ENCODE measurements at regions not wholly inside any gene's neighbourhood (a gene's known extent, or its start where the extent isn't known, plus 50 kb on each side); places are given as distances from the start of the nearest gene placed in this dataset.

DNA sequence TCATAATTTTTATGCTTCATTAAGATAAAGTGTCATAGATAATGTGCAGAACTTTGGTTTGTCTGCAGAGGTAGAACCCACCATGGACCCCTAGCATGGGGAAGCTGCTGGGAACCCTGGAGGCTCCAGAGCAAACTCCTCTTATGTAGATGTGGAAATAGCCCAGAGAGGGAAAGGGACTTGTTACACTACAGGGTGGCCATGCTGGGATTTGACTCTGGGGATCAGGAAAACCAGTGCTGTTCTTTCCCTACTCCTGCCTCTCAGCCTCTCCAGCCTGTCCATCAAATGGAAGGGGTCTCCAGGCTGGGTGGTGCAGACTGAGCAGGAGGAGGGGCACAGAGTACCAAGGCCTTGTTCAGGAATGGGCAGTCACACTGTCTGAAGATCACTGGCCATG lies 54.2 kb downstream of the MSX1 start:
- H3K9me3 ChIP-seq (ENCODE audit: control insufficient read depth, low read depth, low read length): no peaks in the 10 kb centered on the region
- no peak overlapping the region for H3K4me3 ChIP-seq (ENCODE audit: low read length)

DNA sequence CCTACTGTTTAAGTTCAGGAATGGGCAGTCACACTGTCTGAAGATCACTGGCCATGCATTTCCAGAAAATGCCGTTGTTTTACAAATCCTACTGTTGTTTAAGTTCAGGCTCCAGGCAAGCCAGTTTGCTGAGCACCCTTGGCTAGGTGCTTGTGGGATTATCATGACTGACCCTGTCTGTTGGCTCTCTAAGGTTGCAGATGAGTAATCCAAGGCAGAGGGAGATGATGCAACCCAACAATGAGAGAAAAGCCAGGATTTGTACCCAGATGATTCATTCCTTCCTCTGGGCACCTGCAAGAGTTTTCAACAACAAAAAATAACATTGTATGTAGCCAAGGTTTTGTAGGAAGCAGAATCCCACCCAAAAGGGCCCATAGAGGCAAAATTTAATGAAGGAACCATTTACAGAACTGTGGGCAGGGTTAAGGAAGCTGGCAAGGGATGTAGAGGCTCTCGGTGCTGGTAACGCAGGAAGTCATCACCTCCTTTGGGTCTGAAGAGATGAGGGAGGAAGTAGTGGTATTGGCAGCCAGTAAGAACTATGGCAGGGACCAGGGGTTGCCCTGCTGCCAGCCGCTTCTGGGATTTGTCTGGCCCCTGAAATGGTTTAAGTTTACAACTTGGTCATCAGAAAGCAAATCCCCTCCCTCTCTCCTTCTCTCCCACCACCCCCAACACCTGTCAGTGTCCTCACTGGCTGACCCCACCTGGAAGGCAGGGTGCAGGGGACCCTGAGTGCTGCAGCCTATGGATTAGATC lies 54.8 kb downstream of the MSX1 start:
- H3K4me3 ChIP-seq (ENCODE audit: low read length): no peak overlapping the region
- no peaks in the 10 kb centered on the region for H3K36me3 ChIP-seq (ENCODE audit: control insufficient read depth, insufficient read depth, low read length)
- no peak for DNase-seq
- H3K9me3 ChIP-seq (ENCODE audit: control insufficient read depth, low read depth, low read length): no peaks in the 10 kb centered on the region
- no peak overlapping the region for H3K27ac ChIP-seq (ENCODE audit: low read length)
- no peaks in the 10 kb centered on the region for H3K4me1 ChIP-seq (ENCODE audit: control insufficient read depth, insufficient read depth, low read length)
- WGBS (ENCODE audit: insufficient coverage, low lambda C conversion rate): no CpG with 5 or more reads among the region's 4 CpGs
- no peaks in the 10 kb centered on the region for H3K27me3 ChIP-seq (ENCODE audit: control insufficient read depth, insufficient read depth, low read length)

More for the DNA sequence above, 54.2 kb downstream of the MSX1 start:
- H3K4me1 ChIP-seq (ENCODE audit: control insufficient read depth, insufficient read depth, low read length): no peaks in the 10 kb centered on the region
- H3K36me3 ChIP-seq (ENCODE audit: control insufficient read depth, insufficient read depth, low read length): no peaks in the 10 kb centered on the region
- DNase-seq: no peak
- H3K27me3 ChIP-seq (ENCODE audit: control insufficient read depth, insufficient read depth, low read length): no peaks in the 10 kb centered on the region
- H3K27ac ChIP-seq (ENCODE audit: low read length): no peak overlapping the region

DNA sequence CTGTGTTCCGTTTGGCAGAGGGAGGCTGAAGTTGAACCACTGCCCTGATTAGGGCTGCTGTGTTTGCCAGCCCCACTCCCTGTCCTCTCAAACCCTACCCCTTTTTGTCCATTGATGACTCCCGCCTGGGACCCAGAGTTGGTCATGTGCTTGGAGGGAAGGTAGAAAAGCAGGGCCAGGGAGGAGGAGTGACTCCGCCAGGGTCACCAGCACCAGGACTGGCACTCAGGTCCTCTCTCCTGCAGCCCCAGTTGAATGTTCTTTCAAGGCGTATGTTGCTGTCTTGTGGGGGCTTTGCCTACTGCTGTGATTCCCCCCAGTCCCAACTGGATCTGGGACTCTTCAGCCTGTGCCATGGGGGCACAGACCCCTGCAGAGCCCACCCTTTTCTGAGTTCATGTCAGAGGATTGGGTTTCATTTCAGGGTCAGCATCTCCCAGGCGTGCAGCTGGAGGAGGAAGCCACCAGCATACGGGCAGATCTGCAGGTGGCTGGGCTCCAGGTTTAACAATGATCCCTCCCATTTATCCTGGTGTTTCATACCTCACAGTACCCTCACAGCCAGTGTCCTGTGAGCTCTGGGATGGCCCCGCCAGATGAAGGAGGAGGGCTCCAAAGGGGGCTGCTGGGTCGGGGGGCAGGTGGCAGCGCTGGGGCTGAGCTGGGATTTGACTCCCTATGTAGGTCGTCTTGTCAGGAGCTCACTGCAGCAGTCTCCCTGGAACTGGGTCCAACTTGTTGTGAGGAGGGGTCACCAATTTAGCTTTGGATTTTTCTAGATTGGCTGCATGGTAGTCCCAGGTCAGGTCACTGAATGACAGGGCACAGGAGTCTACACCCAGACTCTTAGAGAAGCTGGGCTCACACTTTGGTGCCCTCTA lies 55.7 kb downstream of the MSX1 start:
- WGBS (ENCODE audit: insufficient coverage, low lambda C conversion rate): no CpG with 5 or more reads among the region's 10 CpGs

DNA sequence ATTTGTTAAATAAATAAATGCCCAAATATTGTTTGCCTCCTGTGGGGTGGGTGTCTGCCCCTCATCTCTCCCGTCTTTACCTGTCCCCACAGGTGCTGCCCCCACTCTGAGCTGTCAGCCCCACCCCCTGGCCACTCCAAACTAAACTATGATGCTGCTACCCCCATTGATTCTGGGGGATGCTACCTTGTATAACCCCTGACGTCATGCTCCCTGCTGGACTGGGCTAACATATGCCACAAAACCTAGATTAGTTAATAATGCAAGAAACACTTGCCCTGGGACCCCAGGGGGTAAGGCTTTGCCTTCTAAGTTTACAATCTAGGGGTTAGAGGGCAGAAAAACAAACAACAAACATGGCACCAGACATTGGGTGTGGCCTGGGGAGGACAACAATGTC lies 58.6 kb downstream of the MSX1 start:
- H3K27me3 ChIP-seq (ENCODE audit: control insufficient read depth, insufficient read depth, low read length): no peaks in the 10 kb centered on the region

More for the DNA sequence above, 55.7 kb downstream of the MSX1 start:
- H3K36me3 ChIP-seq (ENCODE audit: control insufficient read depth, insufficient read depth, low read length): no peaks in the 10 kb centered on the region
- no peaks in the 10 kb centered on the region for H3K9me3 ChIP-seq (ENCODE audit: control insufficient read depth, low read depth, low read length)
- no peaks in the 10 kb centered on the region for H3K4me1 ChIP-seq (ENCODE audit: control insufficient read depth, insufficient read depth, low read length)
- H3K27me3 ChIP-seq (ENCODE audit: control insufficient read depth, insufficient read depth, low read length): no peaks in the 10 kb centered on the region
- no peak overlapping the region for H3K4me3 ChIP-seq (ENCODE audit: low read length)
- no peak for DNase-seq
- no peak overlapping the region for H3K27ac ChIP-seq (ENCODE audit: low read length)

DNA sequence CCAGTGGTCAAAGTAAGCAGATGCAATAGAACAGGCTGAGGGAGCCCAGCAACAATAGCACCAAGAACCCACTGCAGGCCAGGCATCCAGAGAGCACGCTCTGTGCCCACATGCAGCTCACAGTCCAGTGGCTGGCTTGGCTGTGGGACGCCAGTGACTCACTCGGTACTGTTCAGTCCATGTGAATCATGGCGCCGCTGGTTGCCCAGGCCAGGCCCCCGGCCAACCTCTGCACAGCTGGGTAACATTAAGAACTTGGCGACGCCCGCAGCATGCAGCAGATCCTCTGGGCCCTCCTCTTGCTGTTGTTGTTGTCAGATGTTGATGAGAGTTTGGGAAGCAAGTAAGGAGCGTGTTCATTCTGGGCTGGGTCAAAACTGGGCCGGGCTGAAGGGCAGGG lies 60.5 kb downstream of the MSX1 start:
- H3K4me1 ChIP-seq (ENCODE audit: control insufficient read depth, insufficient read depth, low read length): no peaks in the 10 kb centered on the region
- H3K27ac ChIP-seq (ENCODE audit: low read length): no peak overlapping the region
- WGBS (ENCODE audit: insufficient coverage, low lambda C conversion rate): no CpG with 5 or more reads among the region's 11 CpGs
- no peak overlapping the region for H3K4me3 ChIP-seq (ENCODE audit: low read length)
- DNase-seq: no peak
- no peaks in the 10 kb centered on the region for H3K36me3 ChIP-seq (ENCODE audit: control insufficient read depth, insufficient read depth, low read length)
- H3K27me3 ChIP-seq (ENCODE audit: control insufficient read depth, insufficient read depth, low read length): no peaks in the 10 kb centered on the region
- no peaks in the 10 kb centered on the region for H3K9me3 ChIP-seq (ENCODE audit: control insufficient read depth, low read depth, low read length)

More for the DNA sequence above, 58.6 kb downstream of the MSX1 start:
- WGBS (ENCODE audit: insufficient coverage, low lambda C conversion rate): no CpG with 5 or more reads among the region's 2 CpGs
- Histone ChIP-seq H3K4me1 (ENCODE audit: control insufficient read depth, insufficient read depth, low read length) (no peaks in the 10 kb centered on the region), H3K9me3 (ENCODE audit: control insufficient read depth, low read depth, low read length) (no peaks in the 10 kb centered on the region), H3K4me3 (ENCODE audit: low read length) (no peak overlapping the region), H3K36me3 (ENCODE audit: control insufficient read depth, insufficient read depth, low read length) (no peaks in the 10 kb centered on the region), H3K27ac (ENCODE audit: low read length) (no peak overlapping the region)
- DNase-seq: no peak

DNA sequence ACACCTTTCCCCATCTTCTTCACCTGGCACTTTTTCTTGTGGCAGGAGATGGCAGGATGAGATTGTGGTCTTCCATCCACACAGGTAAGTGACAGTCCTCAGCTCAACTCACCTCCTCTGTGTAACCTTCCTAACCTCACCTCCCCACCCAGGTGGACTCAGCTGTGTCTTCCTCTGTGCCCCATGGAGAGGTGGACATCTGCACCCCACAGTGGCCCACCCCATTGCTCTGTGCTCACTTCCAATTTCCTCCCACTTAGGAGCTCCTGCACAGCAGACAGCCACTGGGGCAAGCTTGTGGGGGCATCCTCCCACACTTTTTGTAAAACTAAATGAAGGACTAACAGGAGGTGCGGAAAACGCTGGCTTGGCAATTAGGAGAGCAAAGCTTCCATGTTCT lies 61.6 kb downstream of the MSX1 start:
- DNase-seq: no peak
- Histone ChIP-seq H3K4me3 (ENCODE audit: low read length) (no peak overlapping the region), H3K9me3 (ENCODE audit: control insufficient read depth, low read depth, low read length) (no peaks in the 10 kb centered on the region), H3K4me1 (ENCODE audit: control insufficient read depth, insufficient read depth, low read length) (no peaks in the 10 kb centered on the region), H3K27me3 (ENCODE audit: control insufficient read depth, insufficient read depth, low read length) (no peaks in the 10 kb centered on the region), H3K36me3 (ENCODE audit: control insufficient read depth, insufficient read depth, low read length) (no peaks in the 10 kb centered on the region), H3K27ac (ENCODE audit: low read length) (no peak overlapping the region)
- no CpG with 5 or more reads among the region's 2 CpGs for WGBS (ENCODE audit: insufficient coverage, low lambda C conversion rate)

DNA sequence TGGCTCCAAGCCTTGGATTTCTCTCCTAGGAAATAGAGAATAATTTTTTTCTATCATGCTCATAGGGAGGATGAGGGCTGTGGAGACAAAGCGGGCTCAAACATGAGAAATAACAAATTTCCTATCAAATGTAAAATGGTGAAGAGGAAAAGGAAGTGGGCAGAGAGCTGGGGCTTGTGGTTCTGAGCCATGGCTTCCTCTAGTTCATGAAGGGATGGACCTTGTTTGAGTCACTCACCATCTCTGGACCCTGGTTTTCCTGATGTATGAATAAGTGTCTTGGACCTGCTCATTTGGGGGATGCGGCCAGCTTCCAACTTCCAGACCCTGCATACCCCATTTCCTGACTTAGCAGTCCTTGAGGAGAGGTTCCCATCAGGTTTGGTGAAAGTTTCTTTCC lies 63.0 kb downstream of the MSX1 start:
- WGBS (ENCODE audit: insufficient coverage, low lambda C conversion rate): no CpG with 5 or more reads among the region's 2 CpGs
- Histone ChIP-seq H3K4me1 (ENCODE audit: control insufficient read depth, insufficient read depth, low read length) (no peaks in the 10 kb centered on the region), H3K4me3 (ENCODE audit: low read length) (no peak overlapping the region), H3K27me3 (ENCODE audit: control insufficient read depth, insufficient read depth, low read length) (no peaks in the 10 kb centered on the region), H3K27ac (ENCODE audit: low read length) (no peak overlapping the region), H3K9me3 (ENCODE audit: control insufficient read depth, low read depth, low read length) (no peaks in the 10 kb centered on the region), H3K36me3 (ENCODE audit: control insufficient read depth, insufficient read depth, low read length) (no peaks in the 10 kb centered on the region)
- no peak for DNase-seq

DNA sequence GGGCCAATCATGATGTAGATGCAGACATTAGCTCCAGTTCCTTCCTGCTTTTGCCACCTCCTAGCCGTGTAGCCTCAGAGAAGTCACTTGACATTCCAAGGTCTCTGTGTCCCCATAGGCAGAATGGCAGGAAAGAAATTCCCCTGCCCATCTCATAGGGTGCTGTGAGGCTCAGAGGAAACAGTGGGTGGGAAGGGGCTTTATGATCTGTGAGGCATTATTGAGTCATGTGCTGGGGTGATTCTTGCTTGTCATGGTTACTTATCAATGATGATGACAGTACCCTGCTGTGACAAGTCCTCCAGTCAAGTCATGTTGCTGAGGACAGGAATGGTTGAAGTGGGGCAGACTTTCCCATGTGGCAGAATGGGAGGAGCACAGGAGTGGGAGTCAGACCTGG lies 63.7 kb downstream of the MSX1 start:
- no peaks in the 10 kb centered on the region for H3K27me3 ChIP-seq (ENCODE audit: control insufficient read depth, insufficient read depth, low read length)
- H3K4me1 ChIP-seq (ENCODE audit: control insufficient read depth, insufficient read depth, low read length): no peaks in the 10 kb centered on the region
- H3K9me3 ChIP-seq (ENCODE audit: control insufficient read depth, low read depth, low read length): no peaks in the 10 kb centered on the region
- no CpG with 5 or more reads among the region's 1 CpG for WGBS (ENCODE audit: insufficient coverage, low lambda C conversion rate)
- H3K4me3 ChIP-seq (ENCODE audit: low read length): no peak overlapping the region
- DNase-seq: no peak
- no peak overlapping the region for H3K27ac ChIP-seq (ENCODE audit: low read length)
- no peaks in the 10 kb centered on the region for H3K36me3 ChIP-seq (ENCODE audit: control insufficient read depth, insufficient read depth, low read length)

DNA sequence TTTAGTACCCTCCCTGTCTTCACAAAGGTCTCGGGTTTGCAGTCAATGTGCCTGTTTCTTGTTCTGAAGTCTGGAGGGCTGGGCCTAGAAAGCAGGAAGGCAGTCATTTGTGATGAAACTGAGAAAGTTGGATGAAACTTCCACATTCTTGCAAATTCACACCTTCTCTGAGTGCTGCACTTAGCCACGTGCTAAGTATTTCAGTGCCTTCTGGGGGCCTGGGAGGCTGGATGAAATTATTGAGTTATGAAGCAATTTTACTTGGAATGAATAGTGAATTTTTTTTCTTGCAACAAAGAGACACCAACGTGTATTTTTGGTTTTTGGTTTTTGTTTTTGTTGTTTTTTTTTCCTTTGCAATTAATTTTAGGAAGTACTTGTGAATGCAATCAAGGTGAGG lies 71.2 kb downstream of the MSX1 start:
- Histone ChIP-seq H3K9me3 (ENCODE audit: control insufficient read depth, low read depth, low read length) (no peaks in the 10 kb centered on the region), H3K4me3 (ENCODE audit: low read length) (no peak overlapping the region)
- 0% methylated on average over 1 of the region's 3 CpGs for WGBS (ENCODE audit: insufficient coverage, low lambda C conversion rate)

DNA sequence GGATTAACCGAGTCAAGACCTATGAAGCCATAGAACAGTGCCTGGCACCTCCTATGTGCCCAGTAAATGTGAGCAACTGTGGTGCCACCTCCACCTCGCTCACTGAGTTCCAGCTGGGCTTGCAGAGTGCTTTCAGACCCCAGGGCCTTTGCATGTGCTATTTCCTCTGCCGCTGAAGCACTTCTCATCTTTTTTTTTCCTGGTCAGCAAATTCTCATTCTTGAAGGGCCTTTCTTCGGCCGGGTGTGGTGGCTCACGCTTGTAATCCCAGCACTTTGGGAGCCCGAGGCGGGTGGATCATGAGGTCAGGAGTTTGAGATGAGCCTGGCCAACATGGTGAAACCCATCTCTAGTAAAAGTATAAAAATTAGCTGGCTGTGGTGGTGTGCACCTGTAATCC lies 76.5 kb downstream of the MSX1 start:
- Histone ChIP-seq H3K27me3 (ENCODE audit: control insufficient read depth, insufficient read depth, low read length) (no peaks in the 10 kb centered on the region), H3K4me1 (ENCODE audit: control insufficient read depth, insufficient read depth, low read length) (no peaks in the 10 kb centered on the region), H3K27ac (ENCODE audit: low read length) (no peak overlapping the region), H3K4me3 (ENCODE audit: low read length) (no peak overlapping the region), H3K36me3 (ENCODE audit: control insufficient read depth, insufficient read depth, low read length) (no peaks in the 10 kb centered on the region), H3K9me3 (ENCODE audit: control insufficient read depth, low read depth, low read length) (no peaks in the 10 kb centered on the region)
- no peak for DNase-seq
- 86% methylated on average over 1 of the region's 8 CpGs for whole genome bisulfite sequencing (ENCODE audit: insufficient coverage, low lambda C conversion rate)

More for the DNA sequence above, 71.2 kb downstream of the MSX1 start:
- Histone ChIP-seq H3K27me3 (ENCODE audit: control insufficient read depth, insufficient read depth, low read length) (no peaks in the 10 kb centered on the region), H3K36me3 (ENCODE audit: control insufficient read depth, insufficient read depth, low read length) (no peaks in the 10 kb centered on the region), H3K27ac (ENCODE audit: low read length) (no peak overlapping the region), H3K4me1 (ENCODE audit: control insufficient read depth, insufficient read depth, low read length) (no peaks in the 10 kb centered on the region)
- no peak for DNase-seq

All from large intestine (tissue), 3 donors.